ENCODE measurements at regions not wholly inside any gene's neighbourhood (a gene's known extent, or its start where the extent isn't known, plus 50 kb on each side); places are given as distances from the start of the nearest gene placed in this dataset.
"Not testable (repeated sequence)": the region's sequence is repeated elsewhere in the genome, so short reads cannot be mapped to it uniquely, and the experiment has no call there.

DNA sequence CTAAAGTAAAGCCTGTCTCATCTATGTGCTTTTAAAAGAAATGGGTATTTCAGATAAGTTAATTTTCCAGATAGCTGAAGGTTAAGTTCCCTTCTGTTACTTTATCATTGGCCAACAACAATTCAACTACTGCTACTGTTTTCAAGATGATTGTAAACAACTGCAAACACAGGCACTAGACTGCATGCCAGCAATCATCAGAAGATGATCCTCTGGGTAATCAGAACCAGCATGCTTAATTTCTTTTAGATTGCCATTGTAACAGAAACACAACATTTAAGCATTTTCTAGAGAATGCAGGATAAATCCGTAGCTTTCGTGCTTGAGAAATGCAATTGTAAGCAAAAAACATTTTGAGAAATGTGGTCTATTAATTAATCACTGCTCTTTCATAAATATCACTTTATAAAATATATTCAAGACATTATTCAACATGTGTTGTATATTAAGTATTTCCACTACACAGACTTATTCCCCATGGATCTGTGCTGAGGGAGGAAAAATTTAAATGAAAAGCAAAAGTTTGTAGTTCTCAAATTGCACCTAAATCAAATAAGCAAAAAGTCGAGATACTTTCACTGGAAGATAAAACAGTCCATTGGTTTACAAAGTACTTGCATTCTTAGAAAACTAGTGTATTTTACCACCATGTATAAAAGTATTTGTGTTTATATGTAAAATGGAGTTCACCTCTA lies 133.7 kb downstream of the ATL2 start:
- H3K4me3 ChIP-seq (ENCODE audit: low read depth, low read length) = no peak overlapping the region
- TF ChIP-seq, protein P1, sequence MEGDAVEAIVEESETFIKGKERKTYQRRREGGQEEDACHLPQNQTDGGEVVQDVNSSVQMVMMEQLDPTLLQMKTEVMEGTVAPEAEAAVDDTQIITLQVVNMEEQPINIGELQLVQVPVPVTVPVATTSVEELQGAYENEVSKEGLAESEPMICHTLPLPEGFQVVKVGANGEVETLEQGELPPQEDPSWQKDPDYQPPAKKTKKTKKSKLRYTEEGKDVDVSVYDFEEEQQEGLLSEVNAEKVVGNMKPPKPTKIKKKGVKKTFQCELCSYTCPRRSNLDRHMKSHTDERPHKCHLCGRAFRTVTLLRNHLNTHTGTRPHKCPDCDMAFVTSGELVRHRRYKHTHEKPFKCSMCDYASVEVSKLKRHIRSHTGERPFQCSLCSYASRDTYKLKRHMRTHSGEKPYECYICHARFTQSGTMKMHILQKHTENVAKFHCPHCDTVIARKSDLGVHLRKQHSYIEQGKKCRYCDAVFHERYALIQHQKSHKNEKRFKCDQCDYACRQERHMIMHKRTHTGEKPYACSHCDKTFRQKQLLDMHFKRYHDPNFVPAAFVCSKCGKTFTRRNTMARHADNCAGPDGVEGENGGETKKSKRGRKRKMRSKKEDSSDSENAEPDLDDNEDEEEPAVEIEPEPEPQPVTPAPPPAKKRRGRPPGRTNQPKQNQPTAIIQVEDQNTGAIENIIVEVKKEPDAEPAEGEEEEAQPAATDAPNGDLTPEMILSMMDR (conservative IDR thresholded peaks at IDR 0.05; ENCODE audit: low read depth, low read length) = no peak
- no peak for DNase-seq (ENCODE audit: low read depth)

GRCh38 chr2:38239452-38239851 lies 137.6 kb downstream of the ATL2 start:
- no peak overlapping the region for H3K4me3 ChIP-seq (ENCODE audit: low read depth, low read length)
- TF ChIP-seq, protein P1 (conservative IDR thresholded peaks at IDR 0.05; ENCODE audit: low read depth, low read length) = no peak
- no peak for DNase-seq (ENCODE audit: low read depth)

DNA sequence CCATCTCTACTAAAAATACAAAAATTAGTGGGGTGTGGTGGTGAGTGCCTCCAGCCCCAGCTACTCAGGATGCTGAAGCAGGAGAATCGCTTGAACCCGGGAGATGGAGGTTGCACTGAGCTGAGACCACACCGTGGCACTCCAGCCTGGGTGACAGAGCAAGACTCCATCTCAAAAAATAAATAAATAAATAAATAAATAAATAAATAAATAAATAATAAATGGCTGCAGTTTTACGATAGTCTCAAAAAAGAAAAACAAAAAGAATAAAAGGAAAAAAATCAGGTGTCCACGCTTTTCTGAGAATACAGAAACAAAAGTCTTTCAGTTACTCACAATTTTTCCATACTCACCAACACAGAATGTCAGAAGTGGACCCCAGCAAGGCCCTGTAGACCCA lies 138.4 kb downstream of the ATL2 start:
- not testable (repeated sequence) for DNase-seq (ENCODE audit: low read depth); H3K4me3 ChIP-seq (ENCODE audit: low read depth, low read length)

- H3K4me3 ChIP-seq (ENCODE audit: low read depth, low read length) = no peak overlapping the region
- TF ChIP-seq, protein P1 (conservative IDR thresholded peaks at IDR 0.05; ENCODE audit: low read depth, low read length) = no peak
- DNase-seq (ENCODE audit: low read depth) = no peak
These were observed 139.8 kb downstream of the ATL2 start for GRCh38 chr2:38237311-38237710.

DNA sequence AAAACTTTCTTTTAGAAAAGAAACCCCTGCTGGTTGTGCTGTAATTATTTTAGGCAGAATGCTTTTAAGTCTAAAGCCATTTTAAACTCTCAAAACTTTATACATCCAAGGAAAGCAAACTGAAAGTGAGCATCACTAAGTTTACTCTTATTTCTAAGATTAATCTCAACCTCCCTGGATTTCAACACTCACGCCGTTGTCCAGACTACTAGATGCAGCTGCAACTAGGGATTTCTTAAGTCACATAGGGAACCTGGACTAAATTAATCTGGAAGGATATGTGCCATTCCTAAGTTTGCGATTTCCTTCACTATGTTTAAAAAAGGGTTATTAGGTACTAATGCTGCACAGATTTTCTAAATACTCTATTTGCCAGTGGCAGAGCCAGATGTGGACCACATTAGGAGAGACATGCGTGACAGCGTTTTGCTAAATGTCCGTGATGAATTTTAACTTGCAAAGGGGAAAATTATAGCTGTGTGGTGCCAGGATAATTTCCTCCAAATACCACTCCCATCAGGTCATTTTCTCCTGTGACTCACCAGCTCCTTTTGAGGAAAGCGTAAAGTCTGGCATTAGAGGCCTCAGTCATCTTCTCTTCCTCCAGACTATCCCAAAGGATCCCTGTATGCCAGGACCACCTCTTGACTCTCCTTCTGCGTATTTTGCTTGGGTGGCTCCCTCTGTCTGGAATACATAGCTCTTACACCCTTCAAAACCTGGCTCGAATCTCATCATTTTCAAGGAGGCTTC lies 143.7 kb downstream of the ATL2 start:
- H3K4me3 ChIP-seq (ENCODE audit: low read depth, low read length) = no peak overlapping the region
- TF ChIP-seq, protein P1 (conservative IDR thresholded peaks at IDR 0.05; ENCODE audit: low read depth, low read length) = peak; percentile 7
- DNase-seq (ENCODE audit: low read depth) = no peak

GRCh38 chr2:38232454-38232853 lies 144.6 kb downstream of the ATL2 start:
- DNase-seq (ENCODE audit: low read depth) = no peak
- H3K4me3 ChIP-seq (ENCODE audit: low read depth, low read length) = no peak overlapping the region
- TF ChIP-seq, protein P1 (conservative IDR thresholded peaks at IDR 0.05; ENCODE audit: low read depth, low read length) = no peak

DNA sequence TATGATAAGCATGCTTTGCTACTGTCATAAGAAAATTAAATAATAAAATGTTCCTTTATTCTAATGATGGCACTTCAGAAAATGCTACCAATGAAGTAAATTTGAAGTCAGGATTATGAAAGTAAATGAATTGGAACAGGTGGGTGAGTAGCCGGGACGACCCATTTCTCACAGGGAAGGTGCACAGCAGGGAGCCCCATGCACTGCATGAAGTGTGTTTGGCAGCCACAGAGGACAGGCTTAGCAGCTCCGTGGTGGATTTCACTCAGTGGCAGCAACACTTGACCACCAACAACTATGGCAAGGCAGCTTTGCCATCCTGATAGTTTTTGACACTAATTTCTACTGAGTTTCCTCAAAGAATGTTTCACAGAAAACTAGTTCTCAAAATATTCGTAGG lies 146.3 kb downstream of the ATL2 start:
- H3K4me3 ChIP-seq (ENCODE audit: low read depth, low read length) = no peak overlapping the region
- DNase-seq (ENCODE audit: low read depth) = no peak
- TF ChIP-seq, protein P1 (conservative IDR thresholded peaks at IDR 0.05; ENCODE audit: low read depth, low read length) = no peak
